GM12872 (cell line): ENCODE measurements at regions not wholly inside any gene's neighbourhood (a gene's known extent, or its start where the extent isn't known, plus 50 kb on each side); places are given as distances from the start of the nearest gene placed in this dataset.

Source experiments
- CTCF ChIP-seq: IDR thresholded peaks from 3 replicates; pipeline ENCODE4 v1.5.1; 2011; ENCODE audit warnings: low read depth, mild to moderate bottlenecking, low read length, moderate library complexity; ENCODE audit not compliant: insufficient read depth

DNA sequence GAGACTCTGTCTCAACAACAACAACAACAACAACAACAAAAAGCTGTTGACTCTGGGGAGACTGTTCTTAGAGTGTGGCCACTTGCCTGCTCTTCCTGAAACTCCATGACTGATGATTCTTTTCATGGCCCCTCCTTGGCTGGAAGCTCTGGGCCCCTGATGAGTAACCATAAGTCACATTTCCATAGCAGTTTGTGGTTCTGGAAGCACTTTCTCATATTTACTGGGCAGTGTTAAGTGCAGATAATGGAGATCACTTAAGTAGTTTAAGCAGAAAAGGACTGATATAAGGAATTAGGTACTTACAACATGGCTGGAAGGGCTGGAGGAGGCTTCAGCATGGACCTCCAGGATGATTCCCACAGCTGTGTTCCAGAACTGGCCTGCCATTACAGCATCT lies 147.3 kb upstream of the DLX2 start:
- no peak for TF ChIP-seq CTCF

DNA sequence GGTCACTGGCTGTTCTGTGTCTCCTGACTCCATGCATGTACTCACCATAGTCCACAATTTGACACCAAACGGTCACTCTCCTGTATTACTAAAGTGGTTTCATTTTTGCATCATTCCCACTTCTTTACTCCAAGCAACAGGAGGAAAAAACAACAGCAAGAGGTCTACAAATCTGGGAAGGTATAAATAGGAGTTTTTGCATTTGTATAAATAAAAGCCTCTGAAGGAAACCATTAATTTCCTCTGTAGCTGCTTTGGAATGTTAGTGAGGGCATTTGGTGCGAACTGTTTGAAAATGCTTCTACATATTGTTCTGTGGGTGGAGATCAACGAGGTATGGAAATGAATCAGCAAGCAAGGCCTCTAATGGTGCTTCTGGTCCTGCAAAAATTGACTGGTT lies 148.5 kb upstream of the DLX2 start:
- no peak for TF ChIP-seq CTCF

DNA sequence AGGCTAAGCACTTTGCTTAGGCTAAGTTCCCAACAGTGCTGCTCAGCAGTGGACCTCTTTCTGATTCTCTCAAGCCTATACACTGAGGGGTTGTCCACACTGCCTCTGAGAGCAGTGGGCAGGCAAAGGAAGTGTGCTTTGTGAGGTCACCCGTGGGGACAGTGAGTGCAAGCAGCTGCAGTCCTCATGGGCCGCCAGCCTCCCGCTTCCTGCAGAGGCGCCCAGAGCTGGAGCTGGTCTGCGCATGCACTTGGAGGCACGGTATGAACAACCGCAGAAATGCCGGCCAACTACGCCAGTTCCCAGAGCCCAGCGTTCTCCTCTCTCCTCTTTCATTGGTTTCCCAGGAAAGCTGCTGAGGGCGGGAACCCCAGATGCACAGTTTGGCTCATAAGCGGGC lies 149.5 kb upstream of the DLX2 start:
- TF ChIP-seq CTCF, result no peak

DNA sequence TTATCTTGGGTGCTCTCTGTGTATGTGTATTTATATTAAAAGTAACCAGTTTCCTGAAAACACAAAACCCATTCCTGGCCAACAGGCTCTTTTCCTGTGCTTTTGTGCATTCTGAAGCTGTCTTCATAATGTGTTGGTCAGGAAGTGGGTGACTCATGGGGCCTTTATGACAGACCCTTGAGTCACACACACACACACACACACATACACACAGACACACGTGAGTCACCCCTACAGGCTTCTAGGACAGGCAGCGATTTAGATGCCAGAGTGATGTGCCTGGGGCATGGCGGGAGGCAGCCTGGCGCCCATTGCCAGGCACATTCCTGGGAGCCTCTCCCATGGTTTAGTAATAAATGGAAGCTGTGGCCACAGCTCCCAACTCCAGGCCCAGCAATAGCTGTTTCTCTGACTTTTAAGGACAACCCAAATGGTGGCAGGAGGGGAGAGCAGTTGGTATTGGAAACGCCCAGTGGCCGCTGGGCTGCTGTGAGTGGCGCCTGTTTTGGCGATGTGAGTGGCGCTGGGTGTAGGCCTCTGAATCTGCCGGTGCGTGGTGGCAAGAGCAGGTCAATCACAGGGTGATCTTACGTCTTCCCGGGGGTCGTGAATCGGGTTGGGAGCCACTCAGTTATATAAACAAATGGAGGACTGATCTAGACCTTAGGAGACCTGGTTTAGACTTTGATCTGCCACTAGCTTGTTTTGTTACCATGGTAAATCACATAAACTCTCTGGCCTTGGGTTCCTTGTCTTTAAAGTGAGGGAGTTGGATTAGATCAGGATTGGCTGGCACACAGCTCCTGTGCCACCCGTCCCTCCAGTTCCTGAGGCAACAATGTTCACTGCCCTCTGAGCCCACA lies 150.7 kb upstream of the DLX2 start:
- TF ChIP-seq CTCF, result no peak

- no peak for TF ChIP-seq CTCF
Observed at GRCh38 chr2:172256886-172257285, 154.2 kb upstream of the DLX2 start.

GRCh38 chr2:172259827-172260226 lies 157.1 kb upstream of the DLX2 start:
- no peak for TF ChIP-seq CTCF

- TF ChIP-seq CTCF, result no peak
Observed at GRCh38 chr2:172260336-172260735, 157.6 kb upstream of the DLX2 start.
